NCI-H446 treated with DMSO at 0.1 percent for 48 hours (cell line): ENCODE measurements at regions not wholly inside any gene's neighbourhood (a gene's known extent, or its start where the extent isn't known, plus 50 kb on each side); places are given as distances from the start of the nearest gene placed in this dataset.
"Not testable (repeated sequence)": the region's sequence is repeated elsewhere in the genome, so short reads cannot be mapped to it uniquely, and the experiment has no call there.

Experiments
- DNase-seq: peaks from one replicate; lab custom pipeline; 2025; lab: John Stamatoyannopoulos, UW

GRCh38 chr21:39000496-39000895 lies 182.8 kb downstream of the PSMG1 start:
- DNase-seq, result no peak

DNA sequence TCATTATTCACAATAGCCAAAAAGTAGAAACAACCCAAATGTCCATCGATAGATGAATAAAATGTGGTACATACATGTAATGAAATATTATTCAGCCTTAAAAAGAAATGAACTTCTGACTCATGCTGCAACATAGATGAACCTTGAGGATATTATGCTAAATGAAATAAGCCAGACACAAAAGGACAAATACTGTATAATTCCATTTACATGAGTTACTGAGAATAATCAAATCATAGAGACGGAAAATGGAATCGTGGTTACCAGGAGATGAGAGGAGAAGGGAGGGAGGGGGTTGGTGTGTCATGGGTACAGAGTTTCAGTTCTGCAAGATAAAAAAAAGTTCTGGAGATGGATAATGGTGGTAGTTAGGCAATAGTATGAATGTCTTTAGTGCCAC lies 184.1 kb downstream of the PSMG1 start:
- no peak for DNase-seq

DNA sequence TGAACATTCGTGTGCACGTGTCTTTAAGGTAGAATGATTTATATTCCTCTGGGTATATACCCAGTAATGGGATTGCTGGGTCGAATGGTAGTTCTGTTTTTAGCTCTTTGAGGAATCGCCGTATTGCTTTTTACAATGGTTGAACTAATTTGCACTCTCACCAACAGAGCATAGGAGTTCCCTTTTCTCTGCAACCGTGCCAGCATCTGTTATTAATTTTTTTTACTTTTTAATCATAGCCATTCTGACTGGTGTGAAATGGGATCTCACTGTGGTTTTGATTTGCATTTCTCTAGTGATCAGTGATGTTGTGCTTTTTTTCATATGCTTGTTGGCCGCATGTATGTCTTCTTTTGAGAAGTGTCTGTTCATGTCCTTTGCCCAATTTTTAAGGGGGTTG lies 185.0 kb downstream of the PSMG1 start:
- not testable (repeated sequence) for DNase-seq

GRCh38 chr21:38997843-38998175 lies 185.4 kb downstream of the PSMG1 start:
- DNase-seq, result not testable (repeated sequence)

DNA sequence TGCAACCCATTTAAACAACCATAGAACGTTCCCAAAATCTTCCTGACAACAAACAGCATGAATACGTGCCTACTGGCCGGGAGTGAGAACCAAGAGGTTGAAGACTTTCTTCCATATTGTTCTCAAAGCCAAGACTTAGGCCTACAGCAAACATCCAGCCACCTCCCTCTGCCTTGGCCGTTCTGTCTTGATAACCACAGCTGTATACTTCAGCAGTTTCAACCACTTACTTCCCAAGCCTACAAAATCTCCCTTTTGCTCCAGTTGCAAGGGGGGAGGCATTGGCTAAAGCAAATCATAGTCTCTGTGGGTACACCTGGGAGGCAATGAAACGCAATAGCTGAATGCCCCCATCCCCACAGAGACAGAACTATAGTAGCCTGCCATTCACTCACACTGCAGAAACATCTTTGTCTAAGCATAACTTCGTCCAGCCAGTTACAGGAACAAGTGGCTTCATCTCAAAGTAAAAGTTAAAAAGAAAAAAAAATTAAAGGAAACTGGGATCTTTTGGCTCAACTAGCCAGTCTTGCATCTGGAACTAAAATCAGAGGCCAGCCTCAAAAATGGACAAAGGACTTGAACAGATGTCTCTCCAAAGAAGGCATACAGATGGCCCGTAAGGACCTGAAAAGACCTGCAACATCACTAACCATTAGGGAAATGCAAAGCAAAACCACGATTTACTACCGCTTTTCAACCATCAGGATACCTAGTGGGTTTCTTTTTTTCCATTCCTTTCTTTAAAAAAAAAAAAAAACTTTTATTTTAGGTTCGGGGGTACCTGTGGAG lies 186.0 kb downstream of the PSMG1 start:
- no peak for DNase-seq

- no peak for DNase-seq
Measured at GRCh38 chr21:38996355-38996754, 186.9 kb downstream of the PSMG1 start.

DNA sequence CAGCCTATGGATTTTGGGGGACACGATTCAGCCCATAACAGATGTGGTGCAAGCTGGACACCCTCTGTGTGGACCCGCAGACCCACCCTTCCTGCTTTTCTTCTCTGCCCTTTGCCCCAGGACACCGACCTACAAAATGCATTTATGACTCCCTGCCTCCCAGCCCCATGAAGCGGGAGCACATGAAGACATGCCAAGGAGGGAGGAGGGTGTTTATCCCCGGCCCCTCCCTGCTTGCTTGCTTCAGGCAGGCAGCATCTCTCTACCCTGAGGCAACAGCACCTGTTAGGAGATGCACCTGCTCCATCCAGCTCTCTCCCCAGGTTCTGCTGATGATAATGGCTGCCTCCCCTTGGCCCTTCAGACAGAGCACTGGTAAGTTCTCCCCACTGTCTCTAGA lies 187.5 kb downstream of the PSMG1 start:
- no peak for DNase-seq

GRCh38 chr21:38995071-38995669 lies 188.1 kb downstream of the PSMG1 start:
- DNase-seq, result no peak

- DNase-seq, result no peak
Measured at GRCh38 chr21:38994042-38994441, 188.3 kb downstream of the ETS2 start.

DNA sequence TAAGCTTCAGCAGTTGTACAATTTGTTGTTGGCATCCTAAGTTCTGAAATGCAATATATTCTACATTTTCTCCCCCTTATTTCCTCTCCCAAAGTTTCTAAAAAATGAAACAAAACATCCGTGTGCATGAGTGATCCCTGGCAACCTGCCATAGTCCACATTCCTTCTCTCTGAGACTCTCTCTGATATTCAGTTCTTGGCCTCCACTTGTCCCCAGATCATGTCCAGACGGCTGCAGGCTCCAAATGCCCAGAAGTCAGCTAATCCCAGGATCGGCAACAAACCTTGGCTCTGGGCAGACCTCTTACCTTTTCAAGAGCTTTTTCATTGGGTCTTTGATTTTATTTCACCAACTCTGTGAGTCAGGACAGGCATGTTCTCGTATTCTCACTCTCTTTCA lies 187.8 kb downstream of the ETS2 start:
- no peak for DNase-seq

- no peak for DNase-seq
Measured at GRCh38 chr21:38992737-38993136, 187.0 kb downstream of the ETS2 start.

- DNase-seq, result no peak
Measured at GRCh38 chr21:38990424-38990794, 184.7 kb downstream of the ETS2 start.

DNA sequence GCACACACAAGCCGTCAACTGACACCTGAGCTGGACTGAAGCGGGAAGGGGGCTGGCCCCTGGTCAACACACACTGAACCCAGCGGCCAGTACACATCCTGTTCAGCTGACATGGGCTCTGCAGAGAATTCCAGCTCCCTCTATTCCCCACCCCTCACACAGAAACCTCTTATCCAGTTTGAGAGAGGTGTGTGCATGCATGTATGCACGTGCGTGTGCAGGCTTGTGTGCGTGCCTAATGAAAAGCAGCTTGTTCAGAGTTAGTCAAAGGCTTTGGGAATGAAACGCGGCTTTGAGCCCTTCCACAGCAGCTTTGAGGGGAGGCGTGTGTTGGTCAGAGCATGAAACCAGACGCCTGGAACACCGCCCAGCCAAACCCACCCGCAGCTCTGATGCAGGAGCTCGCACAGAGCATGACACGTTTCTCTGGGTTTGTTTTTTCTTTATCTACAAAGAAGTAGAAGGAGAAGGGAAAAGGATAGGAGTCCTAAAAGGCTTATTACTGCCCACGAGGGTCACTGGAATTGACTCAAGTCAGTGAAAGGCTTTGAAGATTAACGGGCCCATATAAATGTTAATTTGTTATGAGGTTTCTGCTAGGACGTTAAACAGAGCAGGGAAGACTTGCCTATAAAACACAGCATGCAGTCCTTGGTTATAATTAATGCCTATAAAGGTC lies 184.2 kb downstream of the ETS2 start:
- no peak for DNase-seq

DNA sequence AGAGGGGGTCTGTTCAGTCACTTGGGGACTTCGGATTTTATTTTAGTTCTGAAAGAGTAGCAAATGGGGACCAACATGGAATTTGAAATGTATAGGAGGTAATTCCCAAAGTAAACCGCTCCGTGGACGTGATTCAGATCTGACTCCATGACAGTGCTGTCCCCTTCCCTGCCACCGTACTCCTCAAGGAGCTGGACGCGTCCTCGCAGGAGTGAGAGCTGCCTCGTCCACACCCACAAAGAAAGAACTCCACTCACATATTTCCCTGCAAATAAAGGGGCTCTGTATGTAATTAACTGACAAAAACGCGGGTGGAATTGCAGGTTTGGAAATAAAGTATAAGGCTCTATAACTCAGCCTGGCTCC lies 183.6 kb downstream of the ETS2 start:
- DNase-seq, result no peak

DNA sequence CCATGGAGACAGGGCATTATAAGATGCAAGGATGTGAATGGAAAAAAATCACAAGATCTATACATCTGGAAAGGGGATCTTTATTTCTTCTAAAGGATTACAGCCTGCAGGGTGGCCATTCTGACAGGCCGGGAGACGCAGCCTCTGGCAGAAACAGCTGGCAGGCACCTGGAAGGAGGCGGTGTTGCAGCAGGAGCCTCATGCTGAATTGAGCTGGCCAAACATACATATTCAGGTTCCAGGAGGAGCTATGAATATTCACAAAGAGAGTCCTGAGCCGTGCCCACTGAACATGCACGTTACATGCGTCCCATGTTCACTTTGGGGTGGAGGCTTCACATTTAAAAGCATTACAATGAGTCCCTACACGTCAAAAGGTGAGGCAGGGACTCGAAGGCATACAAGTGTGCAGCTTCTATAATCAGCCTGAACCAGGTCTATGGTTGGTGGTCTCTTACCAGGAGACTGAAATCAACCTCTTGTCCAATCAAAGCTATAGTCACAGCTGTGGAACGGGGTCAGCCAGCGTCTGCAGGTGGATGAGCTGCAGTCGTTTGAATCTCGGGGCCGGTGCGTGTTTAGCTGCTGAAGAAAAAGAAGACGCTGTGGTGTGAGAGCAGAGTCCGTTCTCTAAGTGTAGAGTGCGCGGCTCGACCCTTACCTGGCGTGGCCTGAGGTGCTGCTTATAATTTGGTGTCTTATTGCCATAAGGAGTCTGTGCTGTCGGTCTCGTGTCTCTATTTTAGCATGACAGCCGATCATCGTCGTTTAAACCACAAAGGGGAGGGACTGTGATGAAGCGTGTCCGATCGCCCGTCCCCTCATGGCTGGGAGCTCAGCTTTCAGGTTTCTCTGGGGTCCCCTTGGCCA lies 183.0 kb downstream of the ETS2 start:
- DNase-seq, result no peak

- DNase-seq, result no peak
Measured at GRCh38 chr21:38987633-38988508, 182.1 kb downstream of the ETS2 start.

DNA sequence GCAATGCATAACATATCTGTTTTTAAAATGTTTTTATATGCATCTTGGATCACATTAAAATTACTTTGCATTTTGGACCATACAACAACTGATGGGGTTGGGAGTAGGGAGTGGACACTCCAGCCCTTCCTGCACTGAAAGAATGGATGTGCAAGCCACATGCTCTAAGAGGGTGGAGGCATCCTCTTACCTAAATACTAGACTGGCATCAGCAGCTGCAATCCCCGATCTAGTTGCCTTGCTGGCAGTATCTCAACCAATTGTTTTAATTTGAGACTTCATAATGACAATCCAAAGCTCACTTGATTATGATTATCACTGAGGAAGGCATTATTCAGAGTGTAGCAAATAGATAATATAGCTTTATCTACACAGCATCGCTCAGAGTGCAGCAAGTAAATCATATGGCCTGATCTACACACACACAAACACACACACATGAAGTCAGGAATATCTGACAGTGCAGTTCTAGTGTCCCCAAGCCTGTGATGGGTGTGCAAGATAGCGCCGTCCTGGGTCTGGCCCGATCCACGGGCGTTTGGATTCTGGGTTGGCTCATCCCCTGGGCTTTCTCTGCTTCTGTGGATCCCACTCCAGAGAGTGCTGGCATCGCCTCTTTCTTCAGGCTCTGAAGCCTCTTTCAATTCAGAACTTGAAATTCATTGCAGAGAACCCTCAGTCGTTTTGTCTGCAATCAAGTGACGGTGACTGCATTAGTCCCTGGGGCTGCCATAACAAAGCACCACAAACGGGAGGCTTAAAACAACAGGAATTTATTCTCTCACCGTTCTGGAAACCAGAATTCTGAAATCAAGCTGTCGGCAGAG lies 181.3 kb downstream of the ETS2 start:
- DNase-seq, result no peak

- no peak for DNase-seq
Measured at GRCh38 chr21:38986406-38986805, 180.7 kb downstream of the ETS2 start.

DNA sequence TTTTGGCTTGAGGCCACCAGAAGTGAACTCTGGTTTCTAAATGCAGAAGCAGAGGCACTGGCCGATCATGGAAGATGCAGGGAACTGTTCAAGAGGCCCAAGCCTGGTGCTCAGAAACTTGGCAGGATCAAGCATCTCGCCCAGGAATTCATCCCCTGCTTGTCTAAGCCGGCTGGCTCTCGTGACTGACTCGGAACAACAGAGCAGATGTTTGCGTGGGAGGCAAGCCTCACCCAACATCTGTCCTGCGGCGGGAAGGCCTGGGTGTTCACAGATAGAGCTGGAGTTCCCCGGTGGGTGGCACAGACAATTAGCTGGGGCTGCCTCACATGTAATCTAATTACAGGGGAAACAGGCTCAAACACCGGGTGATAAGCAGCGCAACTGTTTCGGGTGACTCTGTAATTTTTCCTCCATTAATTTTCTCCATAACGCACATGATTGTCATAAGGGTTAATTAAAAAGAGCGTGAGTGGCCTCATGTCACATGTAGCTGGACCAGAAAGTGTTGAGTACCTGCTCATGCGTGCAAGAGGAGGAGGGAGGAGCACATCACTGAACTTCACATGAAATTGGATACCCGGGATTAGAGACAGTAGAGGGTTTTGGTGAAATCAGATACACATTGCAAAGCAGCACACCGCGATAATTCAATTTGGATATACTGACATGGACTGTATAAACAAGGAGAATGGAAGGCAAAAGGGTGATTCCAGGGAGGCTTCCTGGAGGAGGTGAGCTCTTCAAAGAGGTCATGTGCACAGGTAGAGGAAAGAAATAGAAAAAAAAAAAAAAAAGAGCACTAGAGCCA lies 180.0 kb downstream of the ETS2 start:
- no peak for DNase-seq
